ENCODE measurements at regions not wholly inside any gene's neighbourhood (a gene's known extent, or its start where the extent isn't known, plus 50 kb on each side); places are given as distances from the start of the nearest gene placed in this dataset.

GRCh38 chr13:61654481-61654880 lies 238.8 kb upstream of the PCDH20 start:
- Mint-ChIP-seq H3K27ac (ENCODE audit: unreplicated experiment) (no peak overlapping the region), H3K4me3 (ENCODE audit: unreplicated experiment) (no peak overlapping the region), H3K27me3 (ENCODE audit: unreplicated experiment) (peaks cover 8% of the 10 kb centered on the region), H3K36me3 (ENCODE audit: unreplicated experiment) (no peaks in the 10 kb centered on the region), H3K9me3 (ENCODE audit: unreplicated experiment) (no peaks in the 10 kb centered on the region), H3K4me1 (ENCODE audit: unreplicated experiment) (no peaks in the 10 kb centered on the region)
- no peak for DNase-seq (ENCODE audit: extremely low spot score, unreplicated experiment)
- TF ChIP-seq CTCF (IDR thresholded peaks at IDR 0.05) = no peak

DNA sequence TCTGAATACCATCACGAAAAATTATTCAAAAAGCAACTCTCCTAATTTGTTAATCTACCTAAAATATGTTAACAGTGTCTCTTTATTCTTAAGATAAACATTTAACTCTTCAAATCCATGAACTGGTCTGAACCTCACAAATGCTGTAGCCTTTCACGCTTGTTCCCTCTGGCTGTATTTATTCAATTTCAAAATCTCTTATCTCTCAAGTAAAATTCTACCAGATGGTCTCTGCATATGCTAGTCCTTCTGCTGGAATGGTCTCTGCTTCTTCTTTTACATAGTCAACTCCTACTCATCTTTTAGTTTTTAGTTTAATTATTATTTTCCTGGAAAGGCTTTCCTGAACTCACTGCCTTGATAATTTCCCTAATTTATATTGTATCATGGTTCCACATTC lies 232.9 kb upstream of the PCDH20 start:
- no peak for DNase-seq (ENCODE audit: extremely low spot score, unreplicated experiment)
- Mint-ChIP-seq H3K27ac (ENCODE audit: unreplicated experiment) (no peak overlapping the region), H3K27me3 (ENCODE audit: unreplicated experiment) (peaks cover 7% of the 10 kb centered on the region), H3K36me3 (ENCODE audit: unreplicated experiment) (no peaks in the 10 kb centered on the region), H3K9me3 (ENCODE audit: unreplicated experiment) (no peaks in the 10 kb centered on the region), H3K4me3 (ENCODE audit: unreplicated experiment) (no peak overlapping the region), H3K4me1 (ENCODE audit: unreplicated experiment) (no peaks in the 10 kb centered on the region)
- no peak for TF ChIP-seq CTCF (IDR thresholded peaks at IDR 0.05)

DNA sequence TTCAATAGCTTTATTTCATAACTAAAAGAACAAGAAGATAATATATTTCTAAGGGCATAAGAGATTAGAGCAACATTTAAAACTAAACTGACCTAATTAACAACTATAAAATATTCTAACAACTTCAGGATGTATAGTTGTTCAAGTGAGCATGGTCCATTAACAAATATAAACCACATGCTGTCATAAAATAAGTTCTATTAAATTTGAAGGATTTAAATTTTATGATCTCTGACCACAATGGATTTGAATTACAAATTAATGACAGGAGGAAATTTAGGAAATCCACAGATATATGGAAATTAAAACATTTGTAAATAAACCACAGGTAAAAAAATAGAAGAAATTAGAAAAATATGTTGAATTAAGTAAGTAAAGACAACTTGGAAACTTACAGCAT lies 196.5 kb upstream of the PCDH20 start:
- Mint-ChIP-seq H3K27me3 (ENCODE audit: unreplicated experiment) (peaks cover 4% of the 10 kb centered on the region), H3K4me3 (ENCODE audit: unreplicated experiment) (no peak overlapping the region), H3K4me1 (ENCODE audit: unreplicated experiment) (no peaks in the 10 kb centered on the region), H3K36me3 (ENCODE audit: unreplicated experiment) (no peaks in the 10 kb centered on the region), H3K9me3 (ENCODE audit: unreplicated experiment) (no peaks in the 10 kb centered on the region), H3K27ac (ENCODE audit: unreplicated experiment) (no peak overlapping the region)
- TF ChIP-seq CTCF (IDR thresholded peaks at IDR 0.05) = no peak
- no peak for DNase-seq (ENCODE audit: extremely low spot score, unreplicated experiment)

DNA sequence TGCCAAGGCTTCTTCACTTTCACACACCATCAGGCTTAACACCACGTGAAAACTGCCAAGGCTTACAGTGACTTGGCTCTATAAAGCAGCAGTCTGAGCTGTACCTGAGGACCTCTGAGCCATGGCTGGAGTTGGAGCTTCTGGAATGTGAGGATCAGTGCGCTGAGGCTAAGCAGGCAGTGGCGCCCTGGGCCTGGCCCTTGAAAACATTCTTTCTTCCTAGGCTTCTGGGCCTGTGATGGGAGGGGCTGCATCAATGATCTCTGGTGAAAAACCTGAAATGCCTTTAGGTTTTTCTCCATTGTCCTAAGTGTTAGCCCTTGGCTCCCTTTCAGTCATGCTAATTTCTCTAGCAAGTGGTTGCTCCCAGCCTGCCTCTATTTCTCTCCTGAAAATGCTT lies 192.5 kb upstream of the PCDH20 start:
- Mint-ChIP-seq H3K27me3 (ENCODE audit: unreplicated experiment) (peaks cover 3% of the 10 kb centered on the region), H3K9me3 (ENCODE audit: unreplicated experiment) (no peaks in the 10 kb centered on the region), H3K4me3 (ENCODE audit: unreplicated experiment) (no peak overlapping the region), H3K27ac (ENCODE audit: unreplicated experiment) (no peak overlapping the region), H3K4me1 (ENCODE audit: unreplicated experiment) (no peaks in the 10 kb centered on the region), H3K36me3 (ENCODE audit: unreplicated experiment) (no peaks in the 10 kb centered on the region)
- no peak for TF ChIP-seq CTCF (IDR thresholded peaks at IDR 0.05)
- DNase-seq (ENCODE audit: extremely low spot score, unreplicated experiment) = no peak

DNA sequence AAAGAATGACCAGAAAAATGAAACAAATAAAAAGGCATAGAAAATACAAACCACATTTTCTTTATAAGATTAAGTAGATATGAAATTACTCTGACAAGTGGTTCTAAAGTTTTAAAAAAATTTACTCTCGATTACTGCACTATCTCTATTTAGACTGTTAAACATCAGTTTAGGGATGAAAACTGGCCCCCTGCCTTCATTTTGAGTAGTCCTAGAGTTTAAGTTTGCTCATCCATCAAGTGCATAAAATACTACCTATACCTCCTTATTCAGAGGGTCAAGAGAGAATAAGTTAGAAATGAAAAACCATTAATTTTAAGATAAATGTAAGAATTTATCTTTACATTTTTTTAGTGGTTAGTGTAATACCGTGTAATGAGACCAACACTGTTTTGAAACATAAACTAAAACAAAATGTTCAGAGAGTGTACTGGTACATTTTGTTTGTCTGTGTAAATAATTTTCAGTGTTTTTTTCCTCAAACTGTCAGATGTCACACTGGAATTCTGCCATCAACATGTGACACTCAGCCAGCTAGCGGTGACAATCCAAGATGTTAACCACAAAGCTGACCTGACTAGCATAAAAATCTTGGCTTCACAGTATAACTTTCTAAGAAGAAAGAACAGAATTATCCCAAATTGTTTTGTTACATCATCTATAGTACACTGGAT lies 184.8 kb upstream of the PCDH20 start:
- no peak overlapping the region for H3K4me3 Mint-ChIP-seq (ENCODE audit: unreplicated experiment)
- no peak for DNase-seq (ENCODE audit: extremely low spot score, unreplicated experiment)
- no peaks in the 10 kb centered on the region for H3K36me3 Mint-ChIP-seq (ENCODE audit: unreplicated experiment)
- peaks cover 2% of the 10 kb centered on the region for H3K27me3 Mint-ChIP-seq (ENCODE audit: unreplicated experiment)
- TF ChIP-seq CTCF (IDR thresholded peaks at IDR 0.05) = no peak
- H3K9me3 Mint-ChIP-seq (ENCODE audit: unreplicated experiment) = no peaks in the 10 kb centered on the region
- H3K4me1 Mint-ChIP-seq (ENCODE audit: unreplicated experiment) = no peaks in the 10 kb centered on the region
- no peak overlapping the region for H3K27ac Mint-ChIP-seq (ENCODE audit: unreplicated experiment)
